T1000 (cell line): ENCODE measurements at regions not wholly inside any gene's neighbourhood (a gene's known extent, or its start where the extent isn't known, plus 50 kb on each side); places are given as distances from the start of the nearest gene placed in this dataset.
"Not testable (repeated sequence)": the region's sequence is repeated elsewhere in the genome, so short reads cannot be mapped to it uniquely, and the experiment has no call there.

ENCODE experiments used
- DNase-seq: peaks from one replicate; lab custom pipeline; 2025; ENCODE audit warnings: mixed read lengths; lab: John Stamatoyannopoulos, UW

DNA sequence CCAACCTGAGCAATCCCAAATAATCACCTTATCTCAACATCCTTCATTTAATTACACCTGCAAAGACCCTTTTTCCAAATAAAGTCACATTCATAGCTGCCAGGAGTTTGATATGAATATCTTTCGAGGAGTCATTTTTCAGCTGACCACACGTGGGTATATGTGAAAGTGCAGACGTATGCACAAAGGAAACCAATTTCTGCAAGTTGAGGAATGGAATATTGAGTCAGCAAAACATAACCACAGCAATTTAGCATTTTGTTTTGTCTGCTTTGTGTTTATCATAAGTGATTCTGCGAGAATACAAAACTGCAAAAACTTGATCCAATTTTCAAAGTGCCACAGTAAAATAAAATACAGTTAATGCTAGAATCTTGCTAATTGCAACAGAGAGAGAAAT is 295.9 kb downstream of the SUCLA2 start:
- no peak for DNase-seq

DNA sequence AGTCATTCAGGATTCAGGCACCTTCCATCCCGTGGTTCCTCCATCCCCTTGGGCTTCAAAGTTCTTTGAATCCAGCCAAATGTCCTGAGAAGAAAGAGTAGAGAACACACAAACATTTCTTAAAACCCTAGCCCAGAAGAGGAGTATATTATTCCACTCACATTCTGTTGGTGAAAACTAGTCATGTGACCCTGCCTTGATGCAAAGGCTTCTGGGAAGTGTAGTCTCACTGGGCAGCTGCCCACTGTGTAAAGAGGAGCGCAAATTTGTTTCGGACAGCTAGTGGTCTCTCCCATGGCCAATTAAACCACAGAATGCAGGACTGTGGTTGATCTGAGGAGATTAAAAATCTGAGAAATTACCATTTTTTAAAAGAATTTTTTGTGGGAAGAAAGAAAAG is 304.4 kb downstream of the SUCLA2 start:
- no peak for DNase-seq

DNA sequence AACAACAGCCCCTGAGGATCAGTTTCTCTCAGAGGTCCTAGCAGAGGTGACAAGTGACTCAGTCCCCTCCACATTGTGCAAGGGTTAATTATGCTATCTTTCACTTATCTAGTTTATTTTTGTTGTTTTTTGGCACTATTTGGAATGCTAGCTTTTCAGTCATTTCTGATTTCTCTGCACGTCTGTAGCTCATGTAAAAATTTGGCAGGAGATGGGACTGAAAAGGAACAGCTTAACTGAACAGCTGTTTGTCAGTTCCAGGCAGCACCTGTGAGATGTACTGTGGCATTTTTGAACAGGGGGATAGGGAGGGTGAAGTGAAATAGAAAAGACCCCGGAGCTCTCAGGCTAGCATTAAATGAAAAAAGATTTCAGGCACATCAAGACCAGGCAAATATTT is 313.5 kb downstream of the SUCLA2 start:
- no peak for DNase-seq

DNA sequence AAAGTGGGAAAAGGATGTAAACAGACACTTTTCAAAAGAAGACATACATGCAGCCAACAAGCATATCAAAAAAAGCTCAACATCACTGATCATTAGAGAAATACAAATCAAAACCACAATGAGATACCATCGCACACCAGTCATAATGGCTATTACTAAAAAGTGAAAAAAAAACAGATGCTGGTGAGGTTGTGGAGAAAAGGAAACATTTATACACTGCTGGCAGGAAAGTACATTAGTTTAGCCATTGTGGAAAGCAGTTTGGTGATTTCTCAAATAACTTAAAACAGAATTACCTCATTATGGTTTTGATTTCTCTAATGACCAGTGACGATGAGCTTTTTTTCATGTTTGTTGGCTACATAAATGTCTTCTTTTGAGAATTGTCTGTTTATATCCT is 315.9 kb downstream of the SUCLA2 start:
- not testable (repeated sequence) for DNase-seq

DNA sequence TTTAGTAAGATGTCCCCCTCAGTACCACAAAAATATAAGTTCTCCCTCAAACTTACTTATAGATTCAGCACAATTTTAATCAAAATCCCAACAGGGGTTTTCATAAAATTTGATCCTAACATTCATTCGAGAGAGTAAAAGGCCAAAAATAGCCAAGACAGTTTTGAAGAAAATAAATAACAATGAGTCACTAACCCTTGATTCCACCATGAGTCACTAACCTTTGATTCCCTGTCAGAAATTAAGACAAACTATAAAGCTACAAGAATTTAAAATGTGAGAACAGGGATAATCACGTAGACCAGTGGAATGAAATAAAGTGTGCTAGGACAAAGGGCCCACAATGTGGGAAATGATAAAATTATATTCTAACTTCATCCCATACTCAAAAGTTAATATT is 320.3 kb downstream of the SUCLA2 start:
- DNase-seq, result no peak

DNA sequence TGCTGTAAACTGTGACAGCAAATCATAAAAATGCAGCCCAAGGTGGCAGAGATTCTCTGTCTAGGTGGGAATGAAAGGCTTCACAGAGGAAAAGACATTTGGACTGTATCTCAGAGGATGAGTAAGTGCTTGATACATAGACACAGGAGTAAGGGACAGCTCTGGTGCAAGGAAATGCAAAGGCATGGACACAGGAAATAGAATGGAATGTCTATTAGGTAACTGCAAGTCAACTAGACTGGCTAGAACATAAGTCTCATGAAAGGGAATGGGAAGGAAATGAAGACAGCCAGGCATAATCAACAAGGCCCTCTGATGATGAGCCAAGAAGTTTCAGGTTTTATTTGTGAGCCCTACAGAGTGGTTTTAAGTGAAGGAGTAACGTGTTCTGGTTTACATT is 321.7 kb downstream of the SUCLA2 start:
- no peak for DNase-seq

DNA sequence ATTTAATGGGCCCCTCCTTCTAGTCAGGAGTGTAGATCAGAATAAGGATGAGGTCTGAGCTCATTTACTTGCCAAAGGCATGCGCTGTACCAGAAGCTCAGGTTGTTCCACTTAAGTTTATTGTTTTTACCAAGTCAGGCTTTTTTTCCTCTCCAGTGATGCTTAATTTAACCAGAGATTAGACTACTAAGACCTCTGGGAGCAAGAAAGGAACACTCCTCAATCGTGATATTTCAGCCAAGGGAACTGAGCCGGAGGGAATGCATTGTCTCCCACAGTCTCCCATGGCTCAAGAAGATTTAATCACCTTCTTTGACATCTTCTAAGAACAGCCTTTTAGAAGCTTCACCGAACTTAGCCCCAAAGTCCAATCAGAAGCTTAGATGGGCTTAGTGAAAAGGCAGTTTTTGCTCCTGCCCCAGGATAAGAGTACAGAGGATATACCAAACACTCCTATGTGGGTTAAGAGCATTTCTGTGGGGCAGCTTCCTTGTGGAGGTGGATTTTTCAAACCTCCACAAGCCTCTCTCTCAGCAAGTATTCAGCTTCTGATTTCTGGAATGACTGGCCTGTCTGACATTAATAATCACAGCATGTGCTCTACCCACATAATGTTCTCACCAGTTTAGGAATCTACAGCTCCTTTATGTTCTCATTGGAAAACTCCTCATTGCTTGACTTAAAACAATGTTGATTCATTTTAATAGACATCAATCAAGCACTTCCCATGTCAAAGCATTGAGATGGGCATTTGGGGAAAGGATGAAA is 322.7 kb downstream of the SUCLA2 start:
- DNase-seq, result no peak

DNA sequence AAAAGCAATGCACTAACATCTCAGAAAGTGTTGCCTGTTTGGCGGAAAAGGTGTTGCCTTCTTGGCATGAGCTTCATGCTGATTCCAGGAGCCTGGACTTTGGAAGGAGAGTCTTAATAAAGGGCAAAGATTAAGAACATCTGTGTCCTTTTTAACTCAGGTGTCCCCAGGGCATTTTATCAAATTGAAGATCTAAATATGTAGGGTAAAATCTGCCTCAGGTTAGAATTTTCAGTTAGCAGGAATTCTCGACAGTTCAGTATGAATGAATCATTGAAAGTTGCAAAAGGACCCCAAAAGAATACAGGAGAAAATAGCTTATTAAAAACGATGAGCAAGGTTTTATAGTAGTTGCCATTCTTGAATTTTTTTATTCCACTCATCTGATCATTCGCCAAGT is 325.2 kb downstream of the SUCLA2 start:
- no peak for DNase-seq

DNA sequence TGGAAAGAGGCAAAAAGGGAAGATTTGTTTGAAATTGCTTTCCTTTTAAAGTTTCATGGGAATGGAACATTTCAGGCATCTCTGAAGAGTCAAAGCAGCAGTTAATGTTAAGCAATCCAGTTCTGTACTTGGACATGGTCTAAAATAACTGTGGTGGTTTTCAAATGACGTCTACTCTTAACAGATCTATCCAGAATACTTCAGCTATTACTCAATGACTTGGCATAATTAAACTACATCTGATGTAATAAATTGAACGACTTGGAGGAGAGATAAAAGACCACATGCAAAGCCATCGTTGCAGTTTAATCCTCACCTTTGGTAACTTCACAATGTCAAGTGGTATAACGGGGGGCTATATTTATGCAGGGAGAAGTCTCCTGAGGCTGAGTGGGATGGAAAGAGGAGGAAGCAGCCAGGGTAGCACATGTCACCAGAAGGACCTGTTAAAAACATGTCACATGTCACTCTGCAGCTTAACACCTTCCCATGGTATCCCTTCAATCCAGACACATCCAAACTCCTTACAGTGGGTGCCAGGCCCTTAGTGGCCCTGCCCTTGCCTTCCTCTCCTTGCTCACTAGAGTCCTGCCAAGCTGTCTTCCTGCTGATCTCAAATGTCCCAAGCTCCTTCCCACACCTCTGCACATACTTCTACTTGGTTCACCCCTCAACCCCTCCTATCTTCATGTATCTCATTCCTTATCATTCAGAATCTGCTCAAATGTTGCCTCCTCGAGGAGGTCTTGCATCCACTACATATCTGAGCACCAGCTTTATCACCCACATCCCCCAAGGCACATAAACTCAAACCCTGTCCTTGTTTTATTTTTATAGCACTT is 327.8 kb downstream of the SUCLA2 start:
- DNase-seq, result no peak

DNA sequence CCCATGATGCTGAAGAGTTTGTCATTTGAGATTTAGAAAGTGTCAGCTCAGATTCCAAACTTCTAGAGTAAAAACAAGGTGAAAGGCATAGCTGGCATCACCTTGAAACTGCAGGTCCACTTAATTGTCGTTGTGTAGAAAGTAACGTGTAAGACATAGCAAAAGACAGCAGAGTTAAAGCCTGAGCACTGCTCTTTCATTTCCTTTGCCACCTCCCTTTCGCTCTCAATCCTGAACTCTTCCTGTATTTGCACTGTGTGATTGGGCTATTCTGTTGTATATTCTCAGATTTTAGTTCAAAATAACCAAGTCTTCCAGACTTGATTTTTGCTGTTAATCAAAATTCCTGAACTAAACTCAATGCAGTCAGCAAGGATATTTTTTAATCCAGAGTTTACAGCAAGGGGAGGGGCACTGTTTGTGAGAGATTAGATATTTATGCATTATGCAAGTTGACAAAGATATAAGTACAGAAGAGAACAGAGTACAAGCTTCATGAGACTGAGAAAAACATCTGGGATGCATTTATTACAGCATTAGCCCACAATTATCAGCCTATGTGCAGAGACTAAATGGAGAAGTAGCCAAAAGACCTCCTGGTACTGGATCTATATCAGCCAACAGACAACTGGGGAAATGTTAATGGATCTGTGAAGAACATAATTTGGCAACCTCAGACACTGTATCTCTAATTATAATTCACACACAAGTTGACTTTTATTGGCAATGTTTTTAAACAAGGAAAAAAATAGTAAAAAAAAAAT is 328.6 kb downstream of the SUCLA2 start:
- no peak for DNase-seq

DNA sequence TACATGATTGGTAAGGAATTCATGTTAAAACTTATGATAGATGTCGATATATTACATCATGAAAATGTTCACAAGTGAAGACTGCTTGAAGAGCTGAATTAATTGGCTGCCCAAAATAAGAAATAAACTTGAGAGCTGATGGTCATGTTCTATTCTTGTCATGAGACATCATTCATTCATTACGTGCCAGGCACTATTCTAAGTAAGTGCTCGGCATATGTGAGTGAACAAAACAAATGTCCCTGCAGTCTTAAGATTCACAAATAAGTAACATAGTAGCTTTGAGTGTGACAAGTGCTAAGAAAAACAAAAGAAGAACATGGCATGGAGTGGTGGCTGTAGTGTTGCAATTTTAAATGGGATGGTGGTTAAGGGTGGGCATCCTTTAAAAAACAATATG is 329.3 kb downstream of the SUCLA2 start:
- DNase-seq, result no peak

DNA sequence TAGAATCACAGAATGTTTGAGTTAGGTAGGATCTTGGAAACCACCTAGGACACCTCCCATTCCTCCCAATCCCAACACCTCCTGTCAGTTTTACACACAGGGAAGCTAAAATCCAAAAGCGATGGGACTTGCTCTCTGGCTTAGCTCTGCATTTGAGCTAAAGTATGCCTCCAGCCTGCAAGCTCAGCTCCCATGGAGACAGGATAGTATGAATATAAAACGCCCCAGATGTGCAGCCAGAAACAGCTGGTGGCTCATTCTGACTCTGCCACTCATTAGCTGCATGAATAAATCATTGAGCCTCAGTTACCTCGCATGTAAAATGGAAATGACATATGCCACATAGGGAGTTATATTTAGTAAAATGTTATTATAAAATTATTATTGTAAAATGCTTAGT is 336.0 kb downstream of the SUCLA2 start:
- no peak for DNase-seq

DNA sequence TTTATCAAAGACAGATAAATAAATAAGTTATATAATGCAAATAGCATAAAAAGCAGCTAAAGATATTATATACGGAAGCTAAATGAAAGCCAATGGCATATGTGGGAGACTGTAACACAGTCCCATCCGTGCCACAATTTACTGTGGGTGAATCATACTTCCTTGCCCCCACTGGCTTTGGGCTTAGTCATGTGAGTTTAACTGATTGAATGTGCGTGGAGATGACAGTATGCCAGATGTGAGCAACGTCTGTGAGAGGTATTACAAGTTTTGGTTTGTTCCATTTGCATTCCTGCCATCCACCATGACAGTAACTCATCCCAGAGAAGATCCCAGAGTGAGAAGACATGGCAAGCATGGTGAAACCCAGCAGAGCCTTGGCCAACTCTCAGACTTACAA is 340.0 kb downstream of the SUCLA2 start:
- DNase-seq, result no peak

DNA sequence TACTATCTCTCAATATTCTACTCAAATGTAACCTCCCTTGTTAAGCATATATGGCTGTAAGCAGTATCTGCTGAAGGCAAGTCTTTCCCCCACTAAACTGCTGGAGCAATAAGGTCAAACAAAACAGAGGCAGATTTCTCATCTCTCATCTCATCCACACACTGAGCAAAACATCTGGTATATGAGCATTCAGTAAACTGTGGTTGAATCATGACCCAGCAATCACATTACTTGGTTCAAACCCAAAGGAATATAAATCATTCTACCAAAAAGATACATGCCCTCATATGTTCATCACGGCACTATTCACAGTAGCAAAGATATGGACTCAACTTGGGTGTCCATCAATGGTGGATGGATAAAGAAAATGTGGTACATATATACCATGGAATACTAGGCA is 344.4 kb downstream of the SUCLA2 start:
- DNase-seq, result no peak

DNA sequence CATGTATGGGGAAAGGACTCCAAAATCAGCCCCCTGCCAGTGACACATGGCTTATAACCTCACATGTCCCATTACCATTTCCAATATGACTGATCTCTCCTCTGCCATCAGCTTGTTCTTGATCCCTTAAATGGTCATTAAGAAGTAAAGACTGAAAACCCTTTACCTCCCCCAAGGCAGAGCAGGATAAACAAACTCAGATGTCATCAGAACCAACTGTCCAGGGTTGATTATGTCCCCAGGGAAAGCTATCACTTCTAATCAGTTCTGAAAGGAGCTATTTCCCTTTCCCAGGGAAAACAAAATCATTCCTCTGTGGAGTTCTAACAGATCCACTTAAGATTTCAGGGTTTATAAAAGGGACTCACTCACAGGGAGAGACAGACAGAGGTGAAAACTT is 350.9 kb downstream of the SUCLA2 start:
- DNase-seq, result no peak

DNA sequence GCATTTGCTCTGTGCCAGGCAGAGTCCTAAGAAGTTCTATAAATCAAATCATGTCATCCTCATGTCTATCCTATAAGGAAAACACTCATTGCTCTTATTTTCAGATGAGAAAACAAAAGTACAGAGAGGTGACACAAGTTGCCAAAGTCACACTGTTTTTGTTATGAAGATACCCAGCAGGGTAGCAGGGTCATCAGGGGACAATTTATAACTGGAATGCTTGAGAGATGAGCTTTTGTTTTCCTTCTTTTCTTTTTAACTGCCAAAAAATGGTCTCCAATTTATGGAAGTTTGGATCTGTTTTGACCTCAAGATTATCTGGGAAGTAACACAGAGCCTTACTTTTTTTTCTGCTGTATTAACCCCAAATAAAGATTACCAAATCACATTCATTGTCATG is 354.1 kb downstream of the SUCLA2 start:
- no peak for DNase-seq

DNA sequence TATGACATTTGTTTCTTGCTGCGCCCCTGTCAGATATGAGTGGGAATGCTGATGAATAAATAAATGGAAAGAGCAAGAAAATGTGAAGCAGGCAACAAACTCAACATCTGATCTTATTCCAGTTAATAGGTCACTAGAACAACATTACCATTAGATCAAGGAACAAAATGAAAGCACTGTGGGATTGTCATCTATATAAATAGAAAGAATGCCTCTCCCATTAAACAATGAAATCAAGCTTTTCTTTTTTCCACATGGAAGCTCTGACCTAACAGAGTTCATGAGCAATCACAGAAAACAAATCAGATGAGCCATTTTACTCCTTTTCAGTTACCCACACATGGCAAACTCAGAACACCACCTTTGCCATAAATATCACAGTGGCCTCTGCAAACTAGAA is 354.8 kb downstream of the SUCLA2 start:
- DNase-seq, result no peak

DNA sequence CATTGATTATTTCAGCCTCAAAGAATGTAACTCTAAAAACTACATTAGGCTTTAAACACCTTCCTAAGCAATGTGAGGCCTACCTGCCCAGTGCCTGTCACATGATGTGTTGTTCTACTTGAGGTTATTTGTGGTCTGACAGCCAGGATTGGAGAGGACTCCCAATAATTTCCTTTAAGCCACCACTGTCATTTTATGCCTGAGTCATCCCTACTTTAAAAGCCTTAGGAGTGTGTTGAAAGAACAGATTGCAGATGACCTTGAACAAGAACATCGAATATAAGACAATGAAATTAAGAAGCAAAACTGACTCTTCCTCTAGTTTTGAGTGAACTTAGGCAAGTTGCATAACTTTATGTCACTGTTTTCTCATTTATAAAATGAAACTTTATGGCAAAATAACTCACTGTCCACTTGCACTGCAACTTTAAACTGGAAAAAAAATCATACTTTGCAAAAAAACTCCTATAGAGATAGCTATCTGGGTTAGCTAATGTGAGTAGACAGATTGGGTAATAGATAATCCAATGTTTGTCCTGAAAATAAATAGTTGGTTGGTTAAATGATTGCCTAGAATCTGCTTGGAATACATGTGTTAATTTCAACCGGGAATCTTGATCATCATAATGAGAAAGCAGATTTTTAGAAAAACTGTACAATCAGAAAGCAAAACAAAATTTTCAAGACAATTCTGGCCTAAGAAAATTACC is 361.2 kb downstream of the SUCLA2 start:
- DNase-seq, result no peak

DNA sequence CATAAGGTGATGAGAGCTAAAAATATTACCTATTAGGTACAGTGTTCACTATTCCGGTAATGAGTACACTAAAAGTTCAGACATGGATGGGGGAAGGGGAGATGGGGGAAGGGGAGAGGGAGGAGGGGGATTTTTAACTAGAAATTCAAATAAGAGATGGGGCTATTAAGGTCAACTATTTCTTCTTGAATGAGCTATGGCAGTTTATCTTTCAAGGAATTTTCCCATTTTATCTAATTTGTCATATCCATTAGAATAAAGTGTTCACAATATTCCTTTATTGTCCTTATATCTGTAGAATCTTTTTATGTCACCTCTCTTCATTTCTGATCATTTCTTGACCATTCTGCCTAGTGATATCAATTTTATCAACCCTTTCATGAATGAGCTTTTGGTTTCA is 362.4 kb downstream of the SUCLA2 start:
- DNase-seq, result no peak

DNA sequence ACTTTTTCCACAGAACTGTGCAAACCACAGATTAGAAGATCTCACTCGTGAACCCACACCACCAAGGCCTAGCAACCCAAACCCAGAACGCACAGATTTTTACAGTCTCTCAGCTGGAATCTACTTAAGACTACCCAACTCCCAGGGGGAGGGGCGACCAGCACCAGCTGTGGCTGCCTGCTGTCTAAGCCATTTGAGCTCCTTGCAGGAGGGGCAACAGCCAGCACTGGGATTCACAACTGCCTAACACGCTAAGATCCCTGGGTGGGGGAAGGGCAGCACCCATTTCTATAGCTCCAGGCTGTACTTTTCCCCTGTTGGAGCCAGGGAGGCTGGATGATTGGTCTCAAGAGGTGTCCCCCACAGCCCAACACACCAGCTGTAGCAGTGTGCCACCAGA is 368.8 kb downstream of the SUCLA2 start:
- no peak for DNase-seq

DNA sequence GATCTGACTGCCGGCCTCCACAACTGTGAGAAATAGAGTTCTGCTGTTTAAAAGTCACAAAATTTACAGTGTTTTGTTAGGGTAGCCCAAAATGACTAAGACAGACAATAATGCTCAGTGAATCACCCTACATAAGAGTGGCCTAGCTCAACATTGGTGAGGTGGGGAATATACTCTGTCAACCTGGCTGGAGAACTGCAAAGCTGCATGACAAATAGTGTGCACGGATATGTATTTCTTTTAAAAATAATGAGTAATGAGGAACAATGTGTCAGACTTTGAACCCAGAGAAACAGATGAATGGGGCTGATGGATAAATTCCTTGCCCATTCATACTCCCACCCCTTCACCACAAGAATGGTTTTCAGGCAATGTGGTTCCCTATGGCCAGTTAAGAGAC is 372.4 kb downstream of the SUCLA2 start:
- peak; percentile 0 for DNase-seq

DNA sequence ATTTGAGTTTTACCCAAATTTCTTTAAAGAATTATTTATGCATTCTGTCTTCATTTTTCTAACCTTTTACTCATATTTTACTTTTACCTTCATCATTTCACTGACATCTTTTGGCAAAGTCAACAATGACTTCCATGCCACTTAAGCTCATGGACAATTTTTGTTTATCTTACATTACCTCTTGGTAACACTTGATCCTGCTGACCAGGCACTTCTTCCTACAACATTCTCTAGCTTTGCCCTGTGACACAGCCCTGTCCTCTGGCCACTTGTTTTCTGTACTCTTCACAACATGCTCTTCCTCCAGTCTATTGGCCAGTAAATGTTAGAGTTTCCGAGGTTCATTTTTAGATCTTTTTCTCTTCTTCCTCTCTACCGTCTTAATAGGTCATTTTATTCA is 377.2 kb downstream of the SUCLA2 start:
- DNase-seq, result no peak
